GM12874 (cell line): ENCODE measurements at regions not wholly inside any gene's neighbourhood (a gene's known extent, or its start where the extent isn't known, plus 50 kb on each side); places are given as distances from the start of the nearest gene placed in this dataset.

Experiments
- CTCF ChIP-seq: IDR thresholded peaks from 2 replicates; pipeline ENCODE4 v1.5.1; 2011; ENCODE audit warnings: low read depth, mild to moderate bottlenecking, control low read depth, low read length, moderate library complexity; ENCODE audit not compliant: insufficient read depth

- TF ChIP-seq CTCF = no peak
Observed at GRCh38 chr10:21191512-21191911, 294.4 kb upstream of the NEBL start.

- TF ChIP-seq CTCF = no peak
Observed at GRCh38 chr10:21184984-21185383, 287.9 kb upstream of the NEBL start.

- no peak for TF ChIP-seq CTCF
Observed at GRCh38 chr10:21184216-21184615, 287.1 kb upstream of the NEBL start.

- no peak for TF ChIP-seq CTCF
Observed at GRCh38 chr10:21183025-21183424, 285.9 kb upstream of the NEBL start.

- no peak for TF ChIP-seq CTCF
Observed at GRCh38 chr10:21181451-21181850, 284.3 kb upstream of the NEBL start.

- no peak for TF ChIP-seq CTCF
Observed at GRCh38 chr10:21180604-21181003, 283.5 kb upstream of the NEBL start.

- TF ChIP-seq CTCF = no peak
Observed at GRCh38 chr10:21176934-21177480, 279.9 kb upstream of the NEBL start.
